Sigmoid colon (tissue), 6 donors: ENCODE measurements at regions not wholly inside any gene's neighbourhood (a gene's known extent, or its start where the extent isn't known, plus 50 kb on each side); places are given as distances from the start of the nearest gene placed in this dataset.

Experiments used
- DNase-seq: peaks from one replicate; pipeline ENCODE4 v3.0.0-alpha.2; 2019
- H3K27ac ChIP-seq, 4 donors: fragments of 200-600 bp; sonication (generic); one replicate each; pipeline ENCODE4 v1.5.1; 2016 to 2019; ENCODE audit warnings: mild to moderate bottlenecking in 1 of 4
- H3K27me3 ChIP-seq, 3 donors: fragments of 200-600 bp; sonication (generic); one replicate each; pipeline ENCODE4 v1.5.1; 2019; ENCODE audit warnings: mild to moderate bottlenecking in 1 of 3
- H3K36me3 ChIP-seq, 4 donors: fragments of 200-600 bp; sonication (generic); one replicate each; pipeline ENCODE4 v1.5.1; 2016 to 2019
- H3K4me1 ChIP-seq, 4 donors: fragments of 200-600 bp; sonication (generic); one replicate each; pipeline ENCODE4 v1.5.1; 2017 to 2019
- H3K4me3 ChIP-seq, 4 donors: fragments of 200-600 bp; sonication (generic); one replicate each; pipeline ENCODE4 v1.5.1; 2017 to 2019; ENCODE audit warnings: mild to moderate bottlenecking in 2 of 4, moderate library complexity in 1 of 4
- H3K9me3 ChIP-seq, 4 donors: fragments of 200-600 bp in 3 of 4; sonication (generic) in 3 of 4; one replicate each; pipeline versions ENCODE4 v1.5.1 to v1.6.1; 2013 to 2019
- CTCF ChIP-seq, 4 experiments: fragments of 450-650 bp in 3 of 4; fragments of 200-600 bp in 1 of 4; IDR thresholded peaks; one replicate each; pipeline ENCODE4 v1.5.1; 2016 to 2019; ENCODE audit warnings: antibody characterized with exemption in 4 of 4, mild to moderate bottlenecking in 3 of 4, moderate library complexity in 2 of 4
- EP300 ChIP-seq, 4 donors: sonication (generic); formaldehyde crosslinking; IDR thresholded peaks; one replicate each; pipeline ENCODE4 v1.6.1; 2017; ENCODE audit warnings: antibody characterized with exemption in 4 of 4
- POLR2A ChIP-seq, 2 donors: fragments of 450-650 bp; IDR thresholded peaks; one replicate each; pipeline ENCODE4 v1.6.1; 2016; ENCODE audit warnings: antibody characterized with exemption in 2 of 2, mild to moderate bottlenecking in 2 of 2, moderate library complexity in 2 of 2
- POLR2AphosphoS5 ChIP-seq, 4 donors: sonication (generic); formaldehyde crosslinking; IDR thresholded peaks; one replicate each; pipeline ENCODE4 v1.6.1; 2017; ENCODE audit warnings: antibody characterized with exemption in 4 of 4
- WGBS, 2 donors: extraction: QIAGEN DNeasy Blood & Tissue Kit; methylation state at CpG; one replicate each; pipeline ENCODE4 v1.1.7; 2013; 5-methylcytosine and 5-hydroxymethylcytosine counted together
- intact Hi-C: fragments of 100-400 bp; cut with DNase I; formaldehyde crosslinking; loops from one replicate; pipeline ENCODE4 v1.15.1; 2023
- donor health status: healthy with polysubstance abuse.
- donor health status: healthy.

GRCh38 chr3:86658876-86659275, 332.1 kb downstream of the VGLL3 start:
- no peaks in the 10 kb centered on the region for H3K4me1 ChIP-seq
- no peaks in the 10 kb centered on the region for H3K9me3 ChIP-seq
- intact Hi-C loops: no loop called here
- TF ChIP-seq EP300 (IDR thresholded peaks at IDR 0.05): no peak
- no peak for TF ChIP-seq CTCF (IDR thresholded peaks at IDR 0.05)
- TF ChIP-seq POLR2AphosphoS5 (IDR thresholded peaks at IDR 0.05): no peak
- no peak for TF ChIP-seq POLR2A (IDR thresholded peaks at IDR 0.05)
- no peaks in the 10 kb centered on the region for H3K27me3 ChIP-seq
- H3K27ac ChIP-seq: no peak overlapping the region
- 50 to 51% methylated on average over 1 of the region's 1 CpG for WGBS, 2 donors
- no peak overlapping the region for H3K4me3 ChIP-seq
- no peak for DNase-seq
- H3K36me3 ChIP-seq: no peaks in the 10 kb centered on the region

DNA sequence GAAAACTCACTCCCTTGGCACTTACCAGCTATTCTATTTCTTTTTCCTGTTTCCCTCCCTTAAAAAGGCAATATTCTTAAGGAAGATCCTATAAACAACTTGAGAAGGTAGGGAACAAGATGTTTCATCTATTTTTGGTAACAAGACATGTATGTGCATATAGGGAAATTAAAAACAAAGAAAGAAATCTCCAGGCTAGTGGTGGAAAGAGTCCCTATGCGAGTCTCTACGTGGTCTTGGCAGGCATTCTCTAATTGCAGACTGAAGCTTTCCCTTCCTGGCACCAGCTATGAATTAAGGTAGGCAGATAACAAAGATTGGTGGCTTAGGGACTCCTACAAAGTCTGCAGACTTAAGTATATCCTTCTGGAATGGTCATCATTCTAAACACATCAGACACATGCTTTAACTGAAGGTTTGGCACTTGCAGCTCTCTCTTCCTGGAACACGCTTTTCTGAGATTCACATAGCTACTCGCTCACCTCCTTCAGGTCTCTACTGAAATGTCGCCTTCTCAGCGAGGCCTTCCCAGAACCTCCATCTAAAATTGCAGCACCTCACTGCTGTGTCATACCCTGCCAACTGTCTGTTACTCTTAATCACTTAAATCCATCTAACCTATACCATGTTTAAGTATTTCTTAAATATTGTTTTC, 336.0 kb downstream of the VGLL3 start:
- intact Hi-C loops: no loop called here
- no peak for DNase-seq
- no peak overlapping the region for H3K27ac ChIP-seq
- no peaks in the 10 kb centered on the region for H3K27me3 ChIP-seq
- H3K4me3 ChIP-seq: no peak overlapping the region
- 85% methylated on average over 6 of the region's 6 CpGs for WGBS, 2 donors
- H3K36me3 ChIP-seq: no peaks in the 10 kb centered on the region
- H3K4me1 ChIP-seq: no peaks in the 10 kb centered on the region
- TF ChIP-seq POLR2AphosphoS5 (IDR thresholded peaks at IDR 0.05): no peak
- no peak for TF ChIP-seq POLR2A (IDR thresholded peaks at IDR 0.05)
- TF ChIP-seq EP300 (IDR thresholded peaks at IDR 0.05): no peak
- no peak for TF ChIP-seq CTCF (IDR thresholded peaks at IDR 0.05)
- no peaks in the 10 kb centered on the region for H3K9me3 ChIP-seq

- Histone ChIP-seq H3K9me3 (no peaks in the 10 kb centered on the region), H3K27ac (no peak overlapping the region), H3K27me3 (no peaks in the 10 kb centered on the region), H3K4me1 (no peaks in the 10 kb centered on the region), H3K4me3 (no peak overlapping the region), H3K36me3 (no peaks in the 10 kb centered on the region)
- no peak for DNase-seq
- TF ChIP-seq CTCF (IDR thresholded peaks at IDR 0.05) (no peak), EP300 (IDR thresholded peaks at IDR 0.05) (no peak), POLR2A (IDR thresholded peaks at IDR 0.05) (no peak), POLR2AphosphoS5 (IDR thresholded peaks at IDR 0.05) (no peak)
- WGBS, 2 donors: 30 to 72% methylated on average over 6 of the region's 6 CpGs
- intact Hi-C loops: no loop called here
These were observed 337.2 kb downstream of the VGLL3 start for GRCh38 chr3:86653661-86654205.

- no peak for TF ChIP-seq EP300 (IDR thresholded peaks at IDR 0.05)
- no peak for TF ChIP-seq POLR2A (IDR thresholded peaks at IDR 0.05)
- no peak for TF ChIP-seq POLR2AphosphoS5 (IDR thresholded peaks at IDR 0.05)
- no peak for TF ChIP-seq CTCF (IDR thresholded peaks at IDR 0.05)
- Histone ChIP-seq H3K27me3 (no peaks in the 10 kb centered on the region), H3K9me3 (no peaks in the 10 kb centered on the region), H3K27ac (no peak overlapping the region), H3K36me3 (no peaks in the 10 kb centered on the region), H3K4me3 (no peak overlapping the region), H3K4me1 (no peaks in the 10 kb centered on the region)
- DNase-seq: no peak
- WGBS, 2 donors: 88 to 93% methylated on average over 1 of the region's 1 CpG
- intact Hi-C loops: no loop called here
These were observed 342.9 kb downstream of the VGLL3 start for GRCh38 chr3:86648087-86648486.

- 92 to 95% methylated on average over 2 of the region's 2 CpGs for WGBS, 2 donors
- Histone ChIP-seq H3K9me3 (no peaks in the 10 kb centered on the region), H3K27ac (no peak overlapping the region), H3K36me3 (no peaks in the 10 kb centered on the region), H3K4me1 (no peaks in the 10 kb centered on the region), H3K27me3 (no peaks in the 10 kb centered on the region), H3K4me3 (no peak overlapping the region)
- no peak for TF ChIP-seq POLR2A (IDR thresholded peaks at IDR 0.05)
- no peak for TF ChIP-seq CTCF (IDR thresholded peaks at IDR 0.05)
- TF ChIP-seq POLR2AphosphoS5 (IDR thresholded peaks at IDR 0.05): no peak
- no peak for TF ChIP-seq EP300 (IDR thresholded peaks at IDR 0.05)
- DNase-seq: no peak
- intact Hi-C loops: no loop called here
These were observed 345.2 kb downstream of the VGLL3 start for GRCh38 chr3:86645756-86646155.
